CD4-positive, CD25-positive, alpha-beta regulatory T cell (primary cell): ENCODE measurements at regions not wholly inside any gene's neighbourhood (a gene's known extent, or its start where the extent isn't known, plus 50 kb on each side); places are given as distances from the start of the nearest gene placed in this dataset.
"Not testable (repeated sequence)": the region's sequence is repeated elsewhere in the genome, so short reads cannot be mapped to it uniquely, and the experiment has no call there.

Experiments used
- ATAC-seq, 2 donors: fragments of 150-1000 bp; cut with Tn5 transposase; one replicate each; pipeline ENCODE4 v1.10.0; 2021; ENCODE audit warnings: low read depth in 2 of 2, moderate number of reproducible peaks in 2 of 2, moderate library complexity in 1 of 2
- DNase-seq, 3 donors: peaks; one replicate each; pipeline versions ENCODE4 v3.0.0 to v3.0.0-alpha.2; 2012 to 2022; ENCODE audit warnings: mixed read lengths in 1 of 3
- H3K27ac ChIP-seq: one replicate; pipeline ENCODE4 v1.7.0; 2013; ENCODE audit warnings: mild to moderate bottlenecking, low read length; ENCODE audit not compliant: insufficient read depth, poor library complexity, severe bottlenecking
- H3K27me3 ChIP-seq: one replicate; pipeline ENCODE4 v1.7.0; 2013; ENCODE audit warnings: low read length; ENCODE audit not compliant: control insufficient read depth, insufficient read depth
- H3K36me3 ChIP-seq: one replicate; pipeline ENCODE4 v1.7.0; 2013; ENCODE audit warnings: mild to moderate bottlenecking, low read length, moderate library complexity; ENCODE audit not compliant: control insufficient read depth, insufficient read depth
- H3K4me1 ChIP-seq: 2 replicates; pipeline ENCODE4 v1.7.0; 2013; ENCODE audit warnings: mild to moderate bottlenecking, low read length; ENCODE audit not compliant: insufficient read depth, control insufficient read depth, poor library complexity, severe bottlenecking
- H3K4me3 ChIP-seq: one replicate; pipeline ENCODE4 v1.7.0; 2013; ENCODE audit warnings: low read depth, mild to moderate bottlenecking, low read length, moderate library complexity
- H3K9me3 ChIP-seq, 2 experiments: 1 replicate in 1 of 2; 2 replicates in 1 of 2; pipeline ENCODE4 v1.7.0; 2013; ENCODE audit warnings: low read length in 2 of 2, mild to moderate bottlenecking in 1 of 2, moderate library complexity in 1 of 2; ENCODE audit not compliant: control insufficient read depth in 2 of 2
- H3K27ac Mint-ChIP-seq, 3 donors: one replicate each; pipeline ENCODE4 v1.8.0; 2020 to 2022; ENCODE audit warnings: mild to moderate bottlenecking in 3 of 3, mixed read lengths in 3 of 3, moderate library complexity in 2 of 3
- H3K27me3 Mint-ChIP-seq: one replicate; pipeline ENCODE4 v1.8.0; 2022; ENCODE audit warnings: mild to moderate bottlenecking, mixed read lengths
- H3K36me3 Mint-ChIP-seq: one replicate; pipeline ENCODE4 v1.8.0; 2020; ENCODE audit warnings: mixed read lengths
- H3K4me1 Mint-ChIP-seq, 4 donors: one replicate each; pipeline ENCODE4 v1.8.0; 2020 to 2022; ENCODE audit warnings: mixed read lengths in 4 of 4, mild to moderate bottlenecking in 1 of 4
- H3K4me3 Mint-ChIP-seq, 4 donors: one replicate each; pipeline ENCODE4 v1.8.0; 2020 to 2022; ENCODE audit warnings: mild to moderate bottlenecking in 4 of 4, mixed read lengths in 4 of 4, moderate library complexity in 3 of 4
- H3K9me3 Mint-ChIP-seq, 7 donors: one replicate each; pipeline ENCODE4 v1.8.0; 2020 to 2022; ENCODE audit warnings: mixed read lengths in 7 of 7, mild to moderate bottlenecking in 3 of 7, moderate library complexity in 2 of 7

DNA sequence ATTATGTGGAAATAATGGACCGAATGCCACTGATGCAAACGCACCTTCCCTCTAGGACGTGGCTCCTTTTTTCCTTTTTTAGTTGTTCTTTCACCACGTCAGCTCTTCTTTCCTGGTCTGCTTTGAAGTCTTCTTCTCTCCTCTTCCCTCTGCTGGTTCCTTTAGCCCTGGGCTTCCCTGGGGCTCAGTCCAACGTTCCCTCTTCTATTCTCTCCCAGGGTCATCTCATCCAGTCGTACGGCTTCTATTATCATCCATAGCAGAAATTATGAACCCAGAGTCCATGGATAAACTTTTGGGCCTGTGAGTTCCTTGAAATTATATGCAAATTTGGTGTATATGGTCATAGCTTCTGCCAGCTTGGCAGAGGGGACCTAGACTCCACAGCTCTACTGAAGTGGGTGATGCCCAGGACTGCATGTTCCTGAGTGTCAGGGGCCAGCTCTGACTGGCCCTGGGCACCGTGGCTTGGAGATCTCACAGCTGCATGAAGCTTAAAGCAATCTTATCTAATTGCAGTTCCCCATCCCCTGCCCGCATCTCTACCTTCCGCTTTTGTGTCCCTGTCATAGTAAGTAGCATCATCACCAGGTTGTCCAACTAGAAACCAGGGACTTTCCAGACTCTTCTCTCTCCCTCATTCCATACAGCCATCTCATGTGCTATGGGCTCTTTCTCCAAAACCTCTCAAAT is 746.3 kb upstream of the TPTE start:
- not testable (repeated sequence) for DNase-seq, H3K27ac ChIP-seq, H3K36me3 Mint-ChIP-seq, ATAC-seq, H3K36me3 ChIP-seq, H3K27me3 ChIP-seq, H3K4me1 Mint-ChIP-seq, H3K27me3 Mint-ChIP-seq, H3K4me1 ChIP-seq, H3K4me3 Mint-ChIP-seq, H3K4me3 ChIP-seq, H3K27ac Mint-ChIP-seq
- peaks cover 10 to 62% of the 10 kb centered on the region in 2 experiments for H3K9me3 ChIP-seq
- peaks cover 9 to 42% (median 21%) of the 10 kb centered on the region in 7 donors for H3K9me3 Mint-ChIP-seq

DNA sequence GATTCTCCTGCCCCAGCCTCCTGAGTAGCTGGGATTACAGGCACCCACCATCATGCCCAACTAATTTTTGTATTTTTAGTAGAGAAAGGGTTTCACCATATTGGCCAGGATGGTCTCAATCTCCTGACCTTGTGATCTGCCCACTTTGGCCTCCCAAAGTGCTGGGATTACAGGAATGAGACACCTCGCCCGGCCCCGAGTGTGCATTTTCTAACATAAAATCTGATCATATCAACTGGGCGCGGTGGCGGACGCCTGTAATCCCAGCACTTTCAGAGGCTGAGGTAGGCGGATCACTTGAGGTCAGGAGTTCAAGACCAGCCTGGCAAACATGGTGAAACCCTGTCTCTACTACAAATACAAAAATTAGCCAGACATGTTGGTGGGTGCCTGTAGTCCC is 745.5 kb upstream of the TPTE start:
- H3K4me3 ChIP-seq, H3K27me3 Mint-ChIP-seq, H3K27me3 ChIP-seq, ATAC-seq, DNase-seq, H3K36me3 ChIP-seq, H3K4me3 Mint-ChIP-seq, H3K36me3 Mint-ChIP-seq, H3K4me1 Mint-ChIP-seq, H3K27ac ChIP-seq, H3K4me1 ChIP-seq, H3K27ac Mint-ChIP-seq: not testable (repeated sequence)
- peaks cover 9 to 49% (median 23%) of the 10 kb centered on the region in 7 donors for H3K9me3 Mint-ChIP-seq
- H3K9me3 ChIP-seq = peaks cover 12 to 60% of the 10 kb centered on the region in 2 experiments

DNA sequence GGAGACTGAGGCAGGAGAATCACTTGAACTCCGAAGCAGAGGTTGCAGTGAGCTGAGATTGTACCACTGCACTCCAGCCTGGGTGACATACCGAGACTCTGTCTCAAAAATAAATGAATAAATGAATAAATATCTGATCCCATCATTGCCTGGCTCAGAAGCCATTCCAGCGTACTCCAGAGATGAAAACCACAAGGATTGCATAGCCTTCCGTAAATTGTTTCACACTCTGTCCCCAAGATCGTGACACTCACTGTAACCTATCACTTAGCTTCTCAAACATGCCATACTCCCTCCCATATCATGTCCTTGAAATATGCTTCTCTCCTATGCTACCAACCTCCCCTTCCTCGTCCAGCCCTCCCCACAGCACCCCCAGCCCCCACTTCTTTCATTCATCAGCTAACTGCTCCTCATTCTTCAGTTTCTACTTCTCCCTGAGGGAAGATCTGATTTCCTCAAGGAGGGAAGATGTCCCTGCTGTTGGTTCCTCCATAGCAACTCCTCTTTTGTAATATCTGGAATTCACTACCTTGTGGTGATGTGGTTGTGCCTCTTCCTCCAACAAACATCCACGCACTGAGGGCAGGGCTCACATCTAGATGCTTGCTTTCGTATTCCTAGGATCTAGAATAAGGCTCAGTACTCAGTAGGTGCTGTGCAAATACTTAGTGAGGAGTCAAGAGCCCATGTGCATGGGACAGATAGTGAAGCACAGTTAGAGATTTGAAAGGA is 744.9 kb upstream of the TPTE start:
- H3K4me3 ChIP-seq, H3K36me3 ChIP-seq, H3K27ac Mint-ChIP-seq, H3K4me1 ChIP-seq, ATAC-seq, H3K4me3 Mint-ChIP-seq, H3K4me1 Mint-ChIP-seq, H3K27me3 ChIP-seq, DNase-seq, H3K27me3 Mint-ChIP-seq, H3K36me3 Mint-ChIP-seq, H3K27ac ChIP-seq: not testable (repeated sequence)
- peaks cover 9 to 53% (median 23%) of the 10 kb centered on the region in 7 donors for H3K9me3 Mint-ChIP-seq
- peaks cover 12 to 55% of the 10 kb centered on the region in 2 experiments for H3K9me3 ChIP-seq

DNA sequence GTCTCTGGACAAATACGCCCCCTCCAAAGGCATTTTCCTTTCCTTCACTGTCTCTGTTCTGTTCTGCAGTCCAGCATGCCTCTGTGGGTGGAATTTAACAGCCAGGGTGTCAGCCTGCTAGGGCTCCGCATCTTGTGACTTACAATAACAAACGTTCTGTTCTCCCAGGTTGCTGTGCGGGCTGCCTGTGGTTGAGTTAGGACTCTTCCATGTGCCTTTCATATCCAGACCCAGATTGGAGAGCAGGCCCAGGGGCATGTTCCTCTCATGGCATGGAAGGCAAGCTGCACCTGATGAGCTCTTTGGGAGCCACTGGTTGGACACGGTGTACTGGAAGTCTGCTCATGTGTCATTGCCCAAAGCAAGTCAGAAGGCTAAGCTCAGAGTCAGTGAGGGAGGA is 742.8 kb upstream of the TPTE start:
- H3K27ac Mint-ChIP-seq, H3K4me1 ChIP-seq, H3K27me3 ChIP-seq, H3K36me3 ChIP-seq, H3K4me1 Mint-ChIP-seq, ATAC-seq, H3K4me3 ChIP-seq, H3K27ac ChIP-seq, H3K36me3 Mint-ChIP-seq, H3K27me3 Mint-ChIP-seq, DNase-seq, H3K4me3 Mint-ChIP-seq: not testable (repeated sequence)
- H3K9me3 Mint-ChIP-seq = peaks cover 13 to 70% (median 28%) of the 10 kb centered on the region in 7 donors
- H3K9me3 ChIP-seq = peaks cover 10 to 46% of the 10 kb centered on the region in 2 experiments

DNA sequence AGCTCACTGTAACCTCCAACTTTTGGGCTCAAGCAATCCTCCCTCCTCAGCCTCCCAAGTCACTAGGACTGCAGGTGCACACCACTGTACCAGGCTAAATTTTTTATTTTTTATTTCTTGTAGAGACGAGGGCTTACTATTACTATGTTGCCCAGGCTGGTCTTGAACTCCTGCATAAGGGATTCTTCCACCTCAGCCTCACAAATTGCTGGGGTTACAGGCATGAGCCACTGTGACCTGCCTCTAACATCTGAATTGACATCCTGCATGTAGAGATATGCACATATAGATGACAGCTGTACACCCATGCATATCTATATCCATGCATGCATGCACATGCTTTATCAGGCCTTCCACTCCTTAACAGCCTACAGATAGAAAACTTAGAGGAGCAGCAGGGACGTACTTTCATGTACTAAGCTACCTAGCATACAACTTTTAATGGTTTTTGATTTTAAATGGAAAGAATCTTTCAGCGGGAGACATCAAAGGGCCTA is 740.9 kb upstream of the TPTE start:
- no peaks in the 10 kb centered on the region for H3K27me3 ChIP-seq
- H3K4me1 Mint-ChIP-seq = no peaks in the 10 kb centered on the region
- ATAC-seq = no peak

DNA sequence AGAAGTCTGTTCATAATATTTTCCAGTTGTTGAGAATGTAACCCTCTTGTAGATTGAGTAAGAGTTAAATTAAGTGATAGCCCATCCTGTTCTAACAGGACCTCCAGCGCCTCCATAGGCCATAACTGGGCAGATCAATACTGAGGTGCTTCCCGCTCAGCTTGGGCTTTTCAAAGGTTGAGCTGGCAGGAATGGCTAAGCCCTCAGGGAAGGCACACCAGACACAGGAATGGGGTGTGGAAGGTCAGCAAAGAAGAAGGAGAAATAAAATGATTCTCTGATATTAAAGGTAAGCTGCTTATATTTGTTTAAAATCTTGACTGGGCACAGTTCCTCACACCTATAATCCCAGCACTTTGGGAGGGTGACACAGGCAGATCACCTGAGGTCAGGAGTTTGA is 737.8 kb upstream of the TPTE start:
- H3K4me1 ChIP-seq, H3K36me3 Mint-ChIP-seq, H3K4me3 Mint-ChIP-seq, DNase-seq, H3K27me3 Mint-ChIP-seq, H3K4me1 Mint-ChIP-seq, H3K4me3 ChIP-seq, H3K36me3 ChIP-seq, H3K27me3 ChIP-seq, ATAC-seq, H3K27ac ChIP-seq, H3K27ac Mint-ChIP-seq: not testable (repeated sequence)
- peaks cover 9 to 65% (median 31%) of the 10 kb centered on the region in 7 donors for H3K9me3 Mint-ChIP-seq
- H3K9me3 ChIP-seq = peaks cover 9 to 34% of the 10 kb centered on the region in 2 experiments

More for the DNA sequence above, 740.9 kb upstream of the TPTE start:
- H3K4me3 ChIP-seq = no peak overlapping the region
- no peak for DNase-seq
- Mint-ChIP-seq H3K27ac (no peak overlapping the region), H3K27me3 (no peaks in the 10 kb centered on the region), H3K4me3 (no peak overlapping the region), H3K9me3 (peaks cover 8 to 66% (median 22%) of the 10 kb centered on the region in 7 donors), H3K36me3 (peaks cover 1% of the 10 kb centered on the region)
- H3K27ac ChIP-seq = no peak overlapping the region
- no peaks in the 10 kb centered on the region for H3K36me3 ChIP-seq
- peaks cover 8 to 40% of the 10 kb centered on the region in 2 experiments for H3K9me3 ChIP-seq
- no peaks in the 10 kb centered on the region for H3K4me1 ChIP-seq

DNA sequence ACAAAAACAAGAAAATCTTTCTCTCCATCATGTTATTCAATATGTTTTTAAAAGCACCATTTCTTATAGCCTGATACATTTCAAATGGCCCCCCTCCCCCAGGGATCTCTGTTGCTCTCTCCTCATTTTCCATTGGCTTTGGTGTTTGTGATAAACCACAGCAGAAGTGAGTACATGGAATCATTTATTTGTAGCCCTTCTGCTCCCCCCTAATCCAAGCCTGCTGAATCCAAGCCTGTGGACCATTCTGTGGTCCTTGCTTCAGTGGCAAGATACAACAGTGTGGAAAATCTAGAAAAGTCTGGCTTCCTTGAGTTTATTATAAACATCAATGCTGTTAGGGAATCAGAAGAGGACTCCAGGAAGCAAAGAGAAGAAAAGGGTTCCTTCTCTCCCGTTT is 737.2 kb upstream of the TPTE start:
- H3K9me3 ChIP-seq = peaks cover 10 to 31% of the 10 kb centered on the region in 2 experiments
- not testable (repeated sequence) for H3K27me3 Mint-ChIP-seq, H3K4me1 ChIP-seq, H3K36me3 Mint-ChIP-seq, H3K4me1 Mint-ChIP-seq, DNase-seq, H3K4me3 ChIP-seq, H3K27ac ChIP-seq, H3K4me3 Mint-ChIP-seq, H3K27ac Mint-ChIP-seq, ATAC-seq, H3K27me3 ChIP-seq, H3K36me3 ChIP-seq
- peaks cover 8 to 67% (median 34%) of the 10 kb centered on the region in 7 donors for H3K9me3 Mint-ChIP-seq
